Calu3 (cell line): ENCODE measurements at regions not wholly inside any gene's neighbourhood (a gene's known extent, or its start where the extent isn't known, plus 50 kb on each side); places are given as distances from the start of the nearest gene placed in this dataset.

ENCODE experiments used
- BruUV-seq: library from RNA; stranded (reverse); fragments of 400-500 nt; replicated peaks from 2 replicates; lab custom pipeline; 2021; lab: Mats Ljungman, UMichigan
- CTCF ChIA-PET: fragments of 300-600 bp; sonication (Branson Sonifier 250); formaldehyde crosslinking; loops from one replicate; lab custom pipeline; 2022; ENCODE audit warnings: antibody characterized with exemption; lab: Charles Lee
- DNase-seq: peaks from one replicate; pipeline ENCODE4 v3.0.0; 2022
- H3K27ac Mint-ChIP-seq: one replicate; pipeline ENCODE4 v1.8.0; 2022; ENCODE audit warnings: mixed read lengths; ENCODE audit not compliant: unreplicated experiment
- H3K27me3 Mint-ChIP-seq: one replicate; pipeline ENCODE4 v1.8.0; 2022; ENCODE audit warnings: mixed read lengths; ENCODE audit not compliant: unreplicated experiment
- H3K36me3 Mint-ChIP-seq: one replicate; pipeline ENCODE4 v1.8.0; 2022; ENCODE audit warnings: mild to moderate bottlenecking, moderate library complexity, mixed read lengths; ENCODE audit not compliant: insufficient read depth, unreplicated experiment
- H3K4me1 Mint-ChIP-seq: one replicate; pipeline ENCODE4 v1.8.0; 2022; ENCODE audit warnings: mild to moderate bottlenecking, low read depth, mixed read lengths; ENCODE audit not compliant: unreplicated experiment
- H3K4me3 Mint-ChIP-seq: one replicate; pipeline ENCODE4 v1.8.0; 2022; ENCODE audit warnings: mild to moderate bottlenecking, low read depth, moderate library complexity, mixed read lengths; ENCODE audit not compliant: unreplicated experiment
- H3K9me3 Mint-ChIP-seq: one replicate; pipeline ENCODE4 v1.8.0; 2022; ENCODE audit warnings: low read depth, mixed read lengths; ENCODE audit not compliant: unreplicated experiment
- intact Hi-C: fragments of 100-400 bp; cut with micrococcal nuclease; formaldehyde crosslinking; loops from one replicate; pipeline ENCODE4 v1.10.0; 2022; ENCODE audit not compliant: unreplicated experiment
- TF ChIP-seq, protein P1 (sequence below): fragments of 200-600 bp; IDR thresholded peaks from one replicate; pipeline ENCODE4 v1.8.0; 2022; ENCODE audit warnings: antibody characterized with exemption; ENCODE audit not compliant: unreplicated experiment

DNA sequence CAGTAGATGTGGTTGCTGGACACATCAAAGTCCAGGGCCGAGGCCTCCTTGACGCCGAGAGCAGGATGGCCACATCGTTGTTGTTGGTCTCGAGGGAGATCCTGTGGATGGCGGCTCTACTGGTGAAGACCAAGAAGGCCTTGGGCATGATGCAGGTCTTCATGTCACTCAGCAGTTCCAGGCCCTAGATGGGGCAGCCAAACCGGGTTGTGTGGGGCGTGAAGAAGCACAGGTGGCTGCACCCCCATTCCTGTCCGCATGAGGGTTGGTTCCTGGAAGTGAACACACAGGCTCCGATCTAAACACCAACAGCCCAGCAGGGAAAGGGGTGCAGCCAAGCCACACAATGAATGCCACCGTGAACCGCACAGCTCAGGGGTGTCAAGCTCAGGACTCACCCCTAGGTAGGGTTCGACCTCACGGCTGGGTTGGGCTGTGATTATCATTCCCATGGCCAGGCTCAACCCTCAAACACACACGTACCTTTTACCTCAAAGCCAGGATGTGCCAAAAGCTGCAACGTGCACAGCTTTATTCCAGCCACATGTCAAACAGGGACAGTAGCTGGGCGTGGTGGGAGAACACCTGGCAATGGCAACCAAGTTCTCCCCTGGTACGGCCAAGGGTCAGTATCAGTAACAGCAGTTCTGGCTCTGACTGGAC is 132.3 kb downstream of the CRYBB2 start:
- peaks cover 8% of the 10 kb centered on the region for H3K4me1 Mint-ChIP-seq
- no peak overlapping the region for H3K4me3 Mint-ChIP-seq
- TF ChIP-seq, protein P1, sequence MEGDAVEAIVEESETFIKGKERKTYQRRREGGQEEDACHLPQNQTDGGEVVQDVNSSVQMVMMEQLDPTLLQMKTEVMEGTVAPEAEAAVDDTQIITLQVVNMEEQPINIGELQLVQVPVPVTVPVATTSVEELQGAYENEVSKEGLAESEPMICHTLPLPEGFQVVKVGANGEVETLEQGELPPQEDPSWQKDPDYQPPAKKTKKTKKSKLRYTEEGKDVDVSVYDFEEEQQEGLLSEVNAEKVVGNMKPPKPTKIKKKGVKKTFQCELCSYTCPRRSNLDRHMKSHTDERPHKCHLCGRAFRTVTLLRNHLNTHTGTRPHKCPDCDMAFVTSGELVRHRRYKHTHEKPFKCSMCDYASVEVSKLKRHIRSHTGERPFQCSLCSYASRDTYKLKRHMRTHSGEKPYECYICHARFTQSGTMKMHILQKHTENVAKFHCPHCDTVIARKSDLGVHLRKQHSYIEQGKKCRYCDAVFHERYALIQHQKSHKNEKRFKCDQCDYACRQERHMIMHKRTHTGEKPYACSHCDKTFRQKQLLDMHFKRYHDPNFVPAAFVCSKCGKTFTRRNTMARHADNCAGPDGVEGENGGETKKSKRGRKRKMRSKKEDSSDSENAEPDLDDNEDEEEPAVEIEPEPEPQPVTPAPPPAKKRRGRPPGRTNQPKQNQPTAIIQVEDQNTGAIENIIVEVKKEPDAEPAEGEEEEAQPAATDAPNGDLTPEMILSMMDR, result no peak
- no peaks in the 10 kb centered on the region for H3K9me3 Mint-ChIP-seq
- intact Hi-C loops, result no loop called here
- no peaks in the 10 kb centered on the region for H3K27me3 Mint-ChIP-seq
- peaks cover 32% of the 10 kb centered on the region for H3K36me3 Mint-ChIP-seq
- CTCF ChIA-PET, result no interaction called here
- no peak overlapping the region for H3K27ac Mint-ChIP-seq
- BruUV-seq, result no TSS peak
- DNase-seq, result no peak

DNA sequence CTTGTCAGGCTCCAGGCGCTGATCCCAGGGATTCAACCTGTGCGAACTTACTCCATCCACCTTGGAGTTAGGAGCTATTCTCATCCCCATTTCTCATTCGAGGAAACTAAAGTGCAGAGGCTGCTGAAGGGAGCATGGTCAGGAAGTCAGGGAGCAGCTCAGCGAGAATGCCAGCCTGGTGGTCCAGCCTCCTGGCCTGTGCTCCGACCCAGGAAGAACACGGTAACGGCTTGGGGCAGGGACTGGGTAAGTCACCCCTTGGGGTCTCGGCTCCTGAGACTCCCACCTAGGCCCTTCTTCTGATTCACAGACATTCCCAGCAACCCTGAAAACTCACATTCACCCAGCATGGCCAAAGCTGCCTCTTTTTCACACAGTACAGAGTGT is 132.8 kb downstream of the CRYBB2 start:
- no TSS peak for BruUV-seq
- H3K27ac Mint-ChIP-seq, result no peak overlapping the region
- CTCF ChIA-PET, result no interaction called here
- peaks cover 32% of the 10 kb centered on the region for H3K36me3 Mint-ChIP-seq
- peaks cover 7% of the 10 kb centered on the region for H3K4me1 Mint-ChIP-seq
- no peaks in the 10 kb centered on the region for H3K9me3 Mint-ChIP-seq
- H3K4me3 Mint-ChIP-seq, result no peak overlapping the region
- TF ChIP-seq, protein P1, result no peak
- no peak for DNase-seq
- H3K27me3 Mint-ChIP-seq, result no peaks in the 10 kb centered on the region
- intact Hi-C loops, result no loop called here

DNA sequence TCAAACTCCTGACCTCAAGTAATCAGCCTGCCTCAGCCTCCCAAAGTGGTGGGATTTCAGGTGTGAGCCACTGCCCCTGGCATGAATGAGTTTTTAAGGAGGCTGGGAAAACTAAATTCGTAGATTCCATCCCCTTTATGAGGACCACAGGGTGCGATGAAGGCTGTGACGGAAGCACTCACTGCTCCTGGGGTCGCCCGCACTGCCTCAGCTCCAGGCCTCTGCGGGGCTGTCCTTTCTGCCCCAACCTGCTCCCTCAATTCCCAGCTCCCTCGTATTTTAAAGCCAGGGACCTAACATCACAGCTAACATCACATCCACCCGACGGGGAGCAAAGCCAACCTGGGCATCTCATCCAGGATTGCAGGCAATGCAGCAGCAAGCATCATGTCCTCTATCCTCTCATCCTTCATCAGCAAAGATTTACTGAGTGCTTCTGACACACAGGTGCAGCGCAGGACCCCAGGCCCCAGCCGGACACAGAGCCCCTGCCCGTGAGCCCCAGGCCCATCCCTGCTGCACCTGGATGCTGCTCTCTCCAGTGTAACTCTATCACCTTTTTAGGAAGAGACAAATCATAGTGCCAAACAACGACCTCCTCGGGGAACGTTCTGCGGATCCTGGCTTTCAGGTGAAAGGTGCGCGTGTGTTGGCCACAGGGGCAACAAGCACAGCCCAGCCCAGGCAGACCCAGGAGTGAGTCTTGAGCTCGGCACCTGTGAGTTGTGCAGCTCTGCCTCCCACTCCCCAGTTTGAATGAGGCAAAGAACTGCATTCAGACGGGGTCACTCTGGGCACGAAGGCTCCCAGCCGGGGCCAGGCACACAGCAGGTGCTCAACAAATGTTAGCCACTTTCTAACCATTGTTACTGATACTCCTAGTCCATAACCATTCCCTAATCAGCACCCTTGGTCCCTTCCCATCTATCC is 134.3 kb downstream of the CRYBB2 start:
- Mint-ChIP-seq H3K9me3 (no peaks in the 10 kb centered on the region), H3K4me1 (no peaks in the 10 kb centered on the region), H3K27me3 (no peaks in the 10 kb centered on the region), H3K27ac (no peak overlapping the region), H3K36me3 (peaks cover 31% of the 10 kb centered on the region), H3K4me3 (no peak overlapping the region)
- no peak for DNase-seq
- intact Hi-C loops, result no loop called here
- TF ChIP-seq, protein P1, result no peak
- CTCF ChIA-PET, result no interaction called here
- BruUV-seq, result no TSS peak

DNA sequence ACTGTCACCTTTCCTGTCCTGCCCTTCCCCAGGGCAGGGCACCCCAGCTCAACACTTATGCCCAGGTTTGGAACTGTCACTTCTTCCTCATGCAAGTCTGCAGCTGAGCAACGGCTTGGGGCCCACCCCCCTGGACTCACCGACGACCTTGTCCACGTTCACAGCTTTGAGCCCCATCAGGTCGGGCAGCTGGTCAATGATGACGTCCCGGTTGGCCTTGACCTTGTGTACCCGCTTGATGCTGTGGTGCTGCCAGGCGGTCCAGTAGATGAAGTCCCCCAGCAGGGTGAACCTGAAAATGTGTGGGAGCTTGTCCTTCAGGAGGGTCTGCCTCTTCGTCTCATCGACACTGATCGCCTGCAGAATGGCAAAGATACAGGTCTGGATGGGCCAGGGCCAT is 135.0 kb downstream of the CRYBB2 start:
- Mint-ChIP-seq H3K4me3 (no peak overlapping the region), H3K36me3 (peaks cover 27% of the 10 kb centered on the region), H3K9me3 (no peaks in the 10 kb centered on the region), H3K4me1 (no peaks in the 10 kb centered on the region), H3K27me3 (no peaks in the 10 kb centered on the region), H3K27ac (no peak overlapping the region)
- BruUV-seq, result no TSS peak
- intact Hi-C loops, result no loop called here
- CTCF ChIA-PET, result no interaction called here
- TF ChIP-seq, protein P1, result no peak
- no peak for DNase-seq
